RKO (cell line): ENCODE measurements at regions not wholly inside any gene's neighbourhood (a gene's known extent, or its start where the extent isn't known, plus 50 kb on each side); places are given as distances from the start of the nearest gene placed in this dataset.

Experiments used
- DNase-seq: peaks from one replicate; pipeline ENCODE4 v3.0.0-alpha.2; 2016; ENCODE audit warnings: low spot score

DNA sequence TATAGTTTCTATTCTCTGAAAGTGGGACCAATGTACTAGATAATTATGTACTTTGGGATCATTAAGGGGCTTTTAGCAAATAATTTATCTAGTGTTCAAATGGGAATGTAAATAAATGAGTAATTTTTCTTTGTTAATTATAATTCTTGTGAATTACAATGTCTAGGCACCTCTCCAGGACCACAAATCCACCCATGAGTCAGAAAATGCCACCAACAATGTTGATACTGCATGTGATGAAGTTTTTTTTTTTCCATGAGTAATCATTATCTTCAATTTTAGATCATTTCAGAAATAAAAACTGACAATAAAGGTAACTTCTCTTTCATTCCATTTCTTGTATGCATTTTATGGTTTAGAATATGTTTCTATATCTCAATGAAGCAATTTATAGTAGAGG lies 470.3 kb downstream of the VRK1 start:
- DNase-seq, result no peak

DNA sequence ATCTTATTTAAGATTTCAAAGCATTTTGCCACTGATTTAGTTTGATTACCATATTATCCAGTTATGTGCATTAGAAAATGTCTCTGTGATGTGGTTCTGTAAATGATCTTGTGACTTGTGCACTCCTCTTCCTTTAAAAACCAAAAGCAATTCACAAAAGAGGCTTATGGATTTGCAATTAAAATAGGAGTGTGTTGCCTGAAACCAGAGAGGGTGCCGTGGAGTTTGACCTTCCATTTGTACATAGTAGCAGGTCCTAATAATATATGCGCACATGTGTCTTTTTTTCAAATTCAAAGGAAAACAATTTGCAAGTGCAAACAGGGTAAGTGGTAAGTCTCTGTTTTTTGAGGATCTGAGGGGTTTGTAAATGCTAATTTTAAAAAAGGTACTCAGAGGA lies 470.9 kb downstream of the VRK1 start:
- no peak for DNase-seq

DNA sequence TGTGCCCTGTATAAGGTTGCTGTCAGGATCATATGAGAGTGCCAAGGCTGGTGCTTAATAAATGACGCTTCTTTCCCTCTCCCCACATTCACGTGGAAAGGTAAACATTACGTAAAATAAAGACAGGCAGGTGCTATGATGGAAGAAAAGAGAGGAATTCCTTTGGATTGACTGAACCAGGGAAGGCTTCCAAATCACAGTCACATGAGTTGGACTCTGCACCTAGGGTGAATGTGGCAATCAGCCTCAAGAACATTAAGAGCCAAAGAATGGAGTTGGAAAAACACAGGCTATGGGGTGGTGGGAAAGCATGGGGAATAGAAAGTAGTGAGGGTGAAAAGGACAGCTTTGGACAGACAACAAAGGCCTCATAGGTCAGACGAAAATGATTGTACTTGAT lies 473.1 kb downstream of the VRK1 start:
- no peak for DNase-seq

DNA sequence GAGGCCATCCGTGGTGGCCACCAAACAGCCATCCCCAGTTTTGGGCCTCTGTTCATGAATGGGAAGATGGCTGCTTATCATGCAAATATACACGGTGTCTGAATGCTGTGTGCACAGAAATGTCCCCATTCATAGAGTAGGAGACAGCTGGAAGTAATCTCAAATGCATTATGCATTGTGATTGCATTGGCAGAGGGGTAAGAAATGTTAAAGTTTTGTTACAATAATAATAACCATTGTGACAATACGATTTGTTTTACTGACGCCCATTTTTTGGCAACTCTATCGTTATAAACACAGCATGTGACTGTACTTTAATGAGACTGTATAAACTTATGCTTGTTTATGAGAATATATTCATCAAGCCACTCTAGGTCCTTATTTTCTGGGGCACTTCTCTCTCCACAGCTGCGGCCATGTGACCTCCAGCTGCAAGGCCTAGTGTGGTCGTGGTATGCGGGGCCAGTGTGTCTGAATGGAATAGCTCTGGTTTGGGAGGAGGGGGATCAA lies 474.3 kb downstream of the VRK1 start:
- no peak for DNase-seq

DNA sequence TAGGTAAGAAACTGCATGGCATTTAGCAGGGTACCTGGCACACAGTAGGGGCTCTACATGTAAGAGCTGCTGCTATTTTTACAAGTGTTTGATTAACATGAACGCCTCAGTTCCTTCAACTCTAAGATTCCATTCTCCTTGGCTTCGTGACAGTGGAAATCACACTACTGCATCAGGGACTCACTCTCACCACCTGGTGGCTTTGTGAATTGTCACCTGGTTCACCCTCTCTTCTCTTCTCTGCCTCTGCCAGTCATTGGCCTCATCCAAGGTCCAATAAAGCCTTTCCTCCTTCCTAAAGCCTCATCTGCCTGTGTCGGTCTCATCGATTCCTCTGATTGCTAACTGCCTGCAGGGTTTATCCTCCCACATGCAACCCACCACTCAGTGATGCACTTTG lies 476.4 kb downstream of the VRK1 start:
- no peak for DNase-seq

DNA sequence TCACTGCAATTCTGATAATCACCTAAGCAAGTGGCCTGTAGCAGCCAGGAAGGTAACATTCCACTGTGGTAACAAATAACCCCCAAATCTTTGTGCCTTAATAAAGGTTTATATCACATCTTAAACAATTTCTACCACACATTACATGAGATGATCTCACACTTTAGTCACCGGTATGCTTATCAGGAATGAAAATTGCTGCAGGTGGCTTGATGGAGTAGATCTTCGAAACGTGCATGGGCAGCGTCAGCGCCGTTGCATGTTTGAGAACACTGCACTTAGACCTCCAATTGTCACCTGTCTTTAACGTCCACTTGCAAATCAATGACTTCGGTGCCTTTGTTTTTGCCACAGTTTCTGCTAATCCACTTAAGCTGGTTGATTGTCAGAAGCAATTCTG lies 477.4 kb downstream of the VRK1 start:
- DNase-seq, result no peak

DNA sequence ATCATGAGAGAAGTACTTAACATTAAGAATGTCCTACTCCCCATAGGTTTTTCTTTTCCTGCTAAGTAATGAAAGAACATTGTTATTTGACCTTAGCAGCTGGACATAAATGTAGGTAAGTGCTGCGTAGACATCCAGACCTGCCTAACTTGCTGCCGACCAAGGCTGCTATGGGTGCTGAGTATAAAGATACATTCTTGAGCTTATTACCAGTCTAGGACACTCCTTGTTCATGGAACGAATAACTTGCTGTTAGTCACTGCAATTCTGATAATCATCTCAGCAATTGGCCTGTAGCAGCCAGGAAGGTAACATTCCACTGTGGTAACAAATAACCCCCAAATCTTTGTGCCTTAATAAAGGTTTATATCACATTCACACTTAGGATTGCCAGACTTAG lies 478.1 kb downstream of the VRK1 start:
- DNase-seq, result no peak

DNA sequence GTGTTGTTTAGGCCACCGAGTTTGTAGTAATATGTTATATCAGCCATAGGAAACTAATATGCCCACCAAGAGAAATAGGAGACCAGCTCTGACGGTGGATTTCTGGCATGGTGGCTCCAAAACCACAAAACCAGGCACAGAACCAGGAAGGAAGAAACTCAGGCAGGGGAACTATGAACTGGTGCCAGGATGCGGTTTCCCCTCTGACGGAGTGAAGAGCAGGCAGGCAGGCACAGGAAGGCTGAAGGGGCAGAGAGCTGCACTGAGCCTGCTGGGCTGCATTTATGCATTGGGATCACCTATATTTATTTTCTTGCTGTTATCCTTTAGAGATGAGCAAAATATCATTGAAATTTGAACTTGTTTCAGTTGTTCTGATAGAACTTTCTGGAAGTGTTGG lies 479.4 kb downstream of the VRK1 start:
- DNase-seq, result no peak

DNA sequence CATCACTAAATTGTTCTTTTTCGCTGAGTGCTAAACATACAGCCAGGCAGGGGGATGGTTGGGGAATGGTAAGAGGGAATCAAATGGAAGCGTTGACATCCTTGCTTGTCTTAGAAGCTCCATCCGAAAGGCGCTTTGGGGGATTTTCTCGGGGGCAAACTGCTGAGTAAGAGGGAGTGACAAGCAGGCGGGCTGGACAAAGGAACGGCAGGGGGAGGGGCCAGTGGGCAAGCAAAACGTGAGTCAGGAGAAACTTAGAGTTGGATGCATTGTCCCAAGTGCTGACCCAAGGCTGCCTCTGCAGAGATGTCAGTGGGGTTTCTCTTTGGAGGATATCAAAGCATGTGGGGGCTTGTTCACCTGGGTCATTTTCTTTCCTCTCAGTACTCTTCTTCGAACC lies 480.5 kb downstream of the VRK1 start:
- no peak for DNase-seq

DNA sequence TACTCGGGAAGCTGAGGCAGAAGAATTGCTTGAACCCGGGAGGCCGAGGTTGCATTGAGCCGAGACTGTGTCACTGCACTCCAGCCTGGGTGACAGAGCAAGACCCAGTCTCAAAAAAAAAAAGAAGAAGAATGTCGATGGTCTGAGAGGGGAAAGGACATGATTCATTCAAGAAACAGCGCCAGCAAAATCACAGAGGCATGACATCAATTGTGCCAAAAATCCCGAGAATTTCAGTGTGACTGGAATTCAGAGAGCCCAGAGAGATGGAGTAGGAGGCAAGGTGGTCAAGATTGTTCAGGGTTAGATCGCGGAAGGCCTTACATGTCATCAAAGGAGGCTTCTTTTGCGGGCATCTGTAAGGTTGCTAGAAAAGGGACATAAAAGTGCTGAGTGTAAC lies 483.3 kb downstream of the VRK1 start:
- no peak for DNase-seq

DNA sequence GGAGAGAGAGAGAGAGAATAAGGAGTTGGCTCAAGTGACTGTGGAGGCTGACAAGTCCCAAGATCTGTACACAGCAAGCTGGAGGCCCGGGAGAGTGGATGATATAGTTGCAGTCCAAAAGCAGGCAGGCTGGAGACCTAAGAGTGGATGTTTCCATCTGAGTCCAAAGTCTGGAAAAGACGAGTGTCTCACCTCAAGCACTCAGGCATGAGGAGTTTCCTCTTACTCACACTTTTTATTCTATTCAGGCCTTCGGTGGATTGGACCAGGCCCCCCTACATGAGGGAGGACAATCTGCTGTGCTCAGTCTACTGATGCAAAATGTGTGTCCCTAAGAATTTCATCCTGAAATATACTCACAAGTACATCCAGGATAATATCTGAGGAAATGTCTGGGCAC lies 484.6 kb downstream of the VRK1 start:
- DNase-seq, result no peak

DNA sequence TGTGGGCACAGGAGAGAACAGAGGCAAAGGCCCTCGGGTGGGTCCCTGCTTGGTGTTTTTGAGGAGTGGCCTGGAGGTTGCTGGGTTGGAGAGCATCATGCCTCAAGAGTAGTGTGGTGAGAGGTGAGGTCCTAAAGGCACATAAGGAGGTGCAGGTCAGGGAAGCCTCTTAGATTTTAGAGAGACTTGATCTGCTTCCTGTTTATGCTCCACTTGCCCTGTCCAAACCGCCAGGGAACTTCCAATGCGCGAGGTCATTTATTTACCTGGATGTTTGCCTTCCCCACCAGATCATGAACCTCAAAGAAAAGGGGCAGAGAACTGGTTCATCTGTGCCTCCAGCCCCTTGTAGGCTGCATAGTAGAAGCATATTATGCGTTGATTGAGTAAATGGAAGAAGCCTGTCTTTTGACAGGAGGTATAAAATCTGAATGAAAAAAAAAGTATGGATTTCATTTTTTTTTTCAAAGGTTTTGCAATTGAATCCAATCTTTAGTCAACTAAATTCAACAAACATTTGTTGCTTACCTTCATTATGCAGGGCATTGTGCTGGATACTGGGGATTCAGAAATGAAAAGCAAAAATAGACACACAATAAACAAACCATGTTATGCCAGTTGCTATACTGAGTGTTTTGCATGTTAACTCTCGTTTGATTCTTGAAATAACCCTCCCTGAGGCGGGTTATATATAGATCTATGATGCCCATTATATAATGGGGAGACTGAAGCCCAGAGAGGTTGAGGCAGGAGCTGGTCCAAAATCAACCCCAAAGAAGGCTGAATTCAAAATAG lies 485.2 kb downstream of the VRK1 start:
- no peak for DNase-seq

DNA sequence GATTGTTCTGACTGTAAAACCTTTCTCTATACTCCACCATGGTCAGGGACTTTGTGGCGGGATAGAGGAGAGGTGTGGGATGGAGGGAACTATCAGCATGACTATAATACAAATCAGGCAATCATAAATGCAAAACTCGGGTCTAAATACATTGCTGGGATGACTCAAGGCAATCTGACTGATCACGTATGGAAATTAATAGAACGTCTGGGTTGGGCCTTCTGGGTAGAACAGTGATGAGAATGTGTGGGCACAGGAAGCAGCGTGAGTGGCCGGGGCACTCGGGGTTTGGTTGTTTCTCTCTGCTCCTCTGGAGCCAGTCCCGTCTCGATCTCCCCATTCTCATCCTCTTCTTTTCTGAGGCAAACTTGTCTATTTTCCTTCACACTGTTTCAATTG lies 485.8 kb downstream of the VRK1 start:
- no peak for DNase-seq

DNA sequence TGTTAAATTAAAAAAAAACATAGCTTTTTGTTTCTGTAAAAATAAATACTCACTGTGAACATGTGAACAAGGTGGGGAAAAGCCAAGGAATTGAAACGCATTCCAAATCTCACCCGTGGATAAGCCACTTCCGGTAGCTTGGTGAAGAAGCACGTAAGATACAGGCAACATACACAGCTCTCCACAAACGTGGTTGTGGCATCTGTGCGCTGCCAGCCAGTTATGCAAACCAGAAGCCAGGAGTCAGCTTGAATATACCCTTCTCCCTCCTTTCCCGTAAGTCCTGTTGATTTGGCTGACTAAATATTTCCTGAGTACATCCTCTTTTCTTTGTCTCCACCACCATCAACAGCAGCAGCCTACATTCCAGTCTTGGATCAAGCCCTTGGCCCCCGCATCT lies 486.2 kb downstream of the VRK1 start:
- no peak for DNase-seq

DNA sequence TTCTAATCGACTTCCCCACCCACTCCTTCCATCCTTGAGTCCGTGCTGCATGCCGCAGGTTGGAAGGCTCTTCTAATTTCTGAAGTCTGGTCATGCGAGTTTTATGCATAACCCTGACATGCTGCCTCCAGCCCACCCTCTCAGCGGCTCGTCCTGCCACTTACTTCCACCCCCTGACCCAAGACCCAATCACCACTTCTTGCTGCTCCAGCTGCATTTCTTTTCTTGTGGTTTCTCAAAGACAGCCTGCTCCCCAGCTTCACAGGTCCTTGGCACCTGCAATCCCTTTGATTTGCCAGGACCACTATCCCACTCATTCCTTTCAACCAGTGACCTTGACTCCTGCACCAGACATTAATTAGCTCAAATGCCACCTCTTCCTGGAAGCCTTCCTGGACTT lies 486.7 kb downstream of the VRK1 start:
- DNase-seq, result no peak

DNA sequence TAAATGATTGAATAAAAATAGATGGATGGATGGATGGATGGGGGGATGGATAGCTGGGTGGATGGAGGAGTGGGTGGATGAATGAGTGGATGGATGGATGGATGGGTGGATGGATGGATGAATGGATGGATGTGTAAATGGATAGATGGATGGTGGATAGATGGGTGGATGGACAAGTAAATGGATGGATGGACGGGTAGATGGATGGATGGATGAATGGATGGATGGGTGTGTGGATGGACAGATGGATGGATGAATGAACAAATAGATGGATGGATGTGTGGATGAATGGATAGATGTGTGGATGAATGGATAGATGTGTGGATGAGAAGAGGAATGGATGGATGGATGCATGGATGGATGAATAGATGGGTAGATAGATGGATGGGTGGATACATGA lies 490.8 kb downstream of the VRK1 start:
- no peak for DNase-seq

DNA sequence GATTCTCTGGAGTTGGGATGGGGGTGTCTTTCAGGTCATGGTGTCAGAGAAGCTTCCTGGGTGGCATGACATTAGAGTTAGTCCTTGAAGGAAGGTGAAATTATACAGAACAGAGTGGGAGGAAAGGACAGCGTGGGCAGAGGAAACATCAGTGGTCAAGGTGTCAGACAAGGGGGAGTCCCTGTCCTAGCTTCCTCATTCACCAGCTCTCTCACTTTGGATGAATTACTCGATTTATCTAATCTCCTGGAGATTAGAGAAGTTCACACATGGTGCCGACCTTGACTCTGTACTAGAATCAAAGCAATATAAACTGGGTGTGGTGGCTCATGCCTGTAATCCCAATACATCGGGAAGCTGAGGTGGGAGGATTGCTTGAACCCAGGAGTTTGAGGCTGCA lies 492.9 kb downstream of the VRK1 start:
- DNase-seq, result no peak

DNA sequence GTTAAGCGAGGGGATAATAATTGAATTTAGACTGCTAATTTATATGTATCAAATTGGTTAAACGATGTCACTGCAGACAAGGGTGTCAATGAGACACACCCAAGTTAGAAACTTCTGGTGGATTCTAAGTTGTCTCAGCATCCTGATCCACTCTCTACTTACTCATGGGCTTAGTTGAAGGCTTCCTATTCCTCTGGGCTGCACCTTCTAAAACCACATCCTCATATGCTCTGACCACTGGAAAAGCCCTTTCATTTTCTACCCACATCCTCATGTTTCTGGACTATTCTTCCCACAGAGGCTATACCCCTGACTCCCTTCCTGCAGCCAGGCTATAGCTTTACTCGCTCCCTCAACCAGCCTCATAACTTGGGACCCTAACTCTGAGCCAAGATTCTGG lies 493.8 kb downstream of the VRK1 start:
- DNase-seq, result no peak

DNA sequence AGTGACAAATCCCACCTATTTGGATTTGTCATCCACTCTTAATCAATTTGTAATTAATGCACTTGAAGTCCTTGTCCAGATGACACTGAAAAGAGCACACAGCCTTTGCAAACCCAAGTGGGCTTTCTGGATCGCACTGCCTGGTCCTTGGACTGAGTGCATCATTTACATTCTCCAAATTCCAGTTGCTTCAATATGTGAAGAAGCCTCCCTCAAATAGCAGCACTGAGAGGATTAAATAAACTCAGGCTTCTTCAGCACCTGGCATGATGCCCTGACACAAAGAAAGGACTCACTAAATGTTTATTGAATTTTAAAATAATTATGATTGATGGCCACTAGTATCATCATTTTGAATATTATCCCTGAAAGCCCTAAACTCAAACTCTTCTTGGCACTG lies 496.5 kb downstream of the VRK1 start:
- DNase-seq, result no peak

DNA sequence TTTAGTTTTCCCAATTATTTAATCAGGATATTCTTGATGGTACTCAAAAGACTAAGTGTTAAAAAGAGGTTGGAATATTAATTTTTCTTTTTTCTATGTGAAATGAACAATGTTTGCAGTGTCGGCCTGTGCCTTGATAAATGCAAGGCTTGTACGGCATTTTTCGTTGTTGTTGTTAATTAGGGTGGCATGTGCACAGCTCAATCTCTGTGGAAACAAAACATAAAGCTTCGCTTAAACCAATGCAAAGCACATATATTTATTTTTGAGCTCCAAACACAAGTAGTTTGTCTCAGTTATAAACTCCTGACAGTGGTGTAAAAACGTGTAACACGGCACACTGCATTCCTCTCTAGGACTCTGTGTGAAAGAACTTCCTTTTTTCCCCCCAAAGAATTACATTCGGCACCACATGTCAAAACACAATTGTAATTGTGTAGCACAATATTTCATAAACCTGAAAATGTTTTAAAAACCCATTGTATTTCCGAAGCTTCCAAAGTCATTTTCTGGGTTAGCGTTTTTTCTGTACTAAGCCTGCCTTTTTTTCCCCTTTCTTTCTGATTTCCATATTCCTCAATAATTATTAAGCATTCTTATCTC lies 498.0 kb downstream of the VRK1 start:
- no peak for DNase-seq

DNA sequence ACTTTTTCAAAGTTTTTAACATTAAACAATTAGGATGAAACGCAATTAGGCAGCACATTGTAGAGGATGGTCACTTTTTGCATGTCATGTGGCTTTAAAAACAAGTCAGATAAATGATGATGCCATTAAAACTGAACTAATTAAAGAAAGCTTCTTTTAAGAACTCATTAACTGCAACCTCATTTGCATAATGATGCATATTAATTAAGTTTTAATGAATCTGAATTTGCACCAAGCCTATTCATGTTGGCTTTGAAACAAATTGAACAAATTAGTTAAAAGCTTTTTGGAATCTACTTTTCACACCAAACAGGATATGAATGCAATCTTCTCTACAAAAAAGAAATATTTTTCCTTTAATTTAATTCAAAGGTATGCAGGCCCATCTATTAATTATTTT lies 499.0 kb downstream of the VRK1 start:
- no peak for DNase-seq

DNA sequence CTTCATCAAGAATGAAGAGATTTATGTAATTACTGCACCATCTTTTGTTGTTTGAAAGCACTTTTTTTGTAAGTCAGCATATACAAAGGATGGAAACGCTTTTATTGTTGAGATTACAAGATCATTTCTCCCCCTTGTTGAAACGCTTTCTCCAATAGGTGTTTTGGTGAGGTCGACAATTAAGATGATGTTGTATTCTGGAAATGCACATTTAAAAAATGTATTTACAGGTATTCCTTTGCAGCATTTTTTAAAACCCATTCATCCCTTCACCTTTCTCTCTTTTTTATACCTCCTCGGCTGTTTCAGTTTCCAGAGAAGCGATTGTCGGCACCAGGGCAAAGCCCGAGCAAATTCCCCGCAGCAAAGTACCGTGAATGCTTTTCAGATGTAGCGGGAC lies 499.9 kb downstream of the VRK1 start:
- DNase-seq, result no peak

DNA sequence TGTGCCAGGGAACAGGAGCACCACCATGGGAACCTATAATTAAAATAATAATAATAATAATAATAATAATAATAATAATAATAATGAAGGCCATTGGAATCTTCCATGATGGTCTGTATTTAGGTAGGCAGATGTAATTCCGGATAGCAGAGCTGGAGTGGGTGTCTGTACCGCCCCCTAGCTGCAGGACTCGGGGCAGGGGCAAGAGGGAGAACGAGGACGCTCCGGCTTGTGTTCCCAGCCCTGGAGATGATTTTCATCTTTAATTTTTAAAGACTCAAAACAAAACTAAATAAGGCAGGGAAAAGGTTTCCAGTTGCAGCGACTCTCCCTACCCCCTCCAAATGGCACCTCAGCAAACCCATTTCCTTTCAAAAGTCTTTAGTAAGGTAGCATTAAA lies 501.1 kb downstream of the VRK1 start:
- no peak for DNase-seq

DNA sequence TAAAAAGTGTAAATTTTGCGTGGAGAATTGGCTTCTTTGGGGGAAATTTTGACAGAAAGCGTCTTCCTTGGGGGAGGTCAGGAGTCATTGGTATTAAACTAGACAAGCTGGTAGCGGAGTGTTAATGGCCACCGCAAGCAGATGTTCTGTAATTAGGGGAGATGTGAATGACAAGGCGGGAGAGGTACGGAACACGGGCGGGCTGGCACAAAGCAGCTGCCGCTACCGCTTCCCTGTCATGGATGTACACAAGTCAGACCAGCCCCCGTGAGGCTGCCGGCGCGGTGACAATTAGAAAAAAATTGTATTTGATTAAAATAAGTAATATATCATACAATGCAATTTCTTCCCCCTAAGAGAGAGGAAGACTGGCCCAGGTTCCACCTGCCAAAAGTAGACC lies 501.6 kb downstream of the VRK1 start:
- no peak for DNase-seq
